ENCODE measurements at regions not wholly inside any gene's neighbourhood (a gene's known extent, or its start where the extent isn't known, plus 50 kb on each side); places are given as distances from the start of the nearest gene placed in this dataset.

DNA sequence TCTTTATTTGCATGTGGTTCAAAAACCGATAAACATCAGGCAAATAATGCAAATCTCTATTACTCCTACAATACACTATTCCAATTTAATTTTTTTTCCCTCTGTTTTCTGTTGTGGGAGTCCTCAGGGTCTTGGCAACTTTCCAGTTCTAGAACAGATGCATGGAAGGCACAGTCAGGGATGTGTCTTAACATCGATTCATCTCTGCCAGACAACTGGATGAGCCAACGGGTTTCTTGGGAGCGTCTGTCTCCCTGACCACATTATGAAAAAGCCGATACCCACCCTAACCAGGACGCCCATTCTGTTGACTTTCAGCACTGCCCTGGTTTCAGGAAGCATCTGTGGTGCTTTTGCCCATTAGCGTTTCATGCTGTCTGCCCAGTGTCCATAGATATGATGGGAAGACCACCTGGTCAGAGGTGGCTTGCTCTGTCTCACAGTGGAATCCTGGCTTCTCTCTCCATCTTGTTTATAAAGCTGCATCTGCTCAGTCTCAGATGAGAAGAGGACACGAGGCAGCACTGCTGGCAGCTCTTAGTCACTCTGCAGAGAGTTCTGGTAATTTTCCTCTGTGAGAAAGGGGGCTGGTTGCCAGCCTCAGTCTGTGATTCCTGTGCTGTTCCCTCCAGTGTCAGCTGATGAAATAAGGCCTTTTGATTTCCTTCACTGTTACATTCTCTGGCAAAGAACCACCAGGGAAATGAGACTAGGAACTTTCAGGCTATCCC, 57.9 kb upstream of the KCNE4 start:
- peak; percentile 92 for DNase-seq (ENCODE audit: low read depth)

DNA sequence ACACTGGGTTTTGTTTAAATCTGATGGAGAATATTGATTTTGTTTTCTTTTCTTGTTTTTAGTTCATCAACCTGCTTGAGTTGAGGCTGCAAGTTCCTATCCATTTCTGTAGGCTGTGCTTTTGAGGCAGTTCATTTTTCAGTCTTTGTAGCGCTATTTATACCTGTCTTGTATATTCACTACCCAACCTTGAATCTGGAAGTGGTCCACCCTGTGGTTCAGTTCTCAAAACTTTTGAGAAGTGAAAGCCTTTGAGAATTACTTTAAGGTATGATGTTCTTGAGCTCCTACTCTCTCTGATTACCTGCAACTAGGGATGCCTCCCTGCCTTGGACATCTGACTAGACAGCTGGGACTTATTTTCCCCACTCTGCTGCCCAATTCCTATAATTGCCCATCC, 53.5 kb upstream of the KCNE4 start:
- no peak for DNase-seq (ENCODE audit: low read depth)

DNA sequence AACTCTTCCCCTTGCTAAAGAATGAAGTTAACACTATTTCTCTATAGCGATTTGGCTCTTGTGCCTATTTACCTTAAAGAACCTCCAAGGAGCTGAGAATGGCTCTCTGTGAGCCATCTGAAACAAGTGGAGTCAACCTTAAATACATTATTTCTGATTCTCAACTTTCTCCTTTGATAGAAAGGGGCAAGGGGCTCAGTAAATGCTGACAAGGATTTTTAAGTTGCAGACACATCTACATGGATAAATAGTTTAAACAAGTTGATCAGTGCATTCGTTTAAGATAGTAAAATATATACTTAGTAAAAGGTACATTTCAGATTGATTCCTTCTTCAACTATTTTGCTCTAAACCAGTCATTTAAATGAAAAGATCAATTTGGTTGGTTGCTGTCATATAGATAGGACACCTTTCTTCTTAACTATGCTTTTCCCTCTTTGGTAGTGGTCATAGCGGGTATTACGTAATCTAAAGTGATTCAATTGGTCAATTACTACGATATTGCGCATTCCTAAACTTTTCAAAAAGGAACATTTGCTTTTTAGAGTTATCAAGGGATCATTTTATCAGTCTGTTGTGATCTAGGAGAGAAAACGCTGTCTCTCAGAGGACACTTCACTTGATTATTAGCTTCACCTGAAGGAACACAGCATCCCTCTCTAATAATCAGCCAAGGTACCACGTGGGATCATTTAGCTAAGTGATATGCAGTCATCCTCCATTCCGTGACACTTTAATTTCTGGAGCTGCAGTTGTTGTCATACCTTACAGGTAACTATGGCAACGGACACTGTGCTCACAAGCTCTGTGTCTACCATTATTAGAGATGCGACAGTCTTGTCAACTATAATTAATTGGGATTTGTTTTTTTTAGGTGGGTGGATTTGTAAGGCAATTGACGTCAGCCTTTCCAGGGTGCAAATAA, 50.9 kb upstream of the KCNE4 start:
- DNase-seq (ENCODE audit: low read depth), result no peak

DNA sequence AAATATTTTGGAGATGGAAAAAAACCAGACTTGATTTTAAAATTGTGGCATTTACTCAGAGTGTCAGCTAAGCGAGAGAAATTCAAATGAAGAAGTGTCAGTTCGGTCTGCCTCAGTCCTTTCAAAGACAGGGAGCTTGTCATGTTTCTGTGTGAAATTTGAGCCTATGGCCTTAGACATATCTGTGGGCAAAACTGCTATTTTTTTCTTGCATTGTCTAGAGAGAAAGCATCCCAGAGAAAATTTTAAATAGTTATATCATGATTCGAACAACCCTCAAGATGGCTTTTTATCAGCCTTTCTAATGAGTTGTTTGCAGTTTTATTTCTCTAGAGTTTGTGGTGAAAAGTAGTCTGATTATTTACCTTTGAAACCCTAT, 50.2 kb upstream of the KCNE4 start:
- peak; percentile 16 for DNase-seq (ENCODE audit: low read depth)

All from iris pigment epithelial cell (primary cell).